ENCODE measurements at regions not wholly inside any gene's neighbourhood (a gene's known extent, or its start where the extent isn't known, plus 50 kb on each side); places are given as distances from the start of the nearest gene placed in this dataset.

- TF ChIP-seq POLR2A (IDR thresholded peaks at IDR 0.05): no peak
- TF ChIP-seq CTCF (IDR thresholded peaks at IDR 0.05 in 4 of 5, conservative IDR thresholded peaks at IDR 0.05 in 1 of 5): no peak
Observed at GRCh38 chr6:122330315-122330714, 69.1 kb upstream of the HSF2 start.
